ENCODE measurements at regions not wholly inside any gene's neighbourhood (a gene's known extent, or its start where the extent isn't known, plus 50 kb on each side); places are given as distances from the start of the nearest gene placed in this dataset.
A peak's percentile ranks its signal among the peaks of the same experiment; 100 is the strongest.

DNA sequence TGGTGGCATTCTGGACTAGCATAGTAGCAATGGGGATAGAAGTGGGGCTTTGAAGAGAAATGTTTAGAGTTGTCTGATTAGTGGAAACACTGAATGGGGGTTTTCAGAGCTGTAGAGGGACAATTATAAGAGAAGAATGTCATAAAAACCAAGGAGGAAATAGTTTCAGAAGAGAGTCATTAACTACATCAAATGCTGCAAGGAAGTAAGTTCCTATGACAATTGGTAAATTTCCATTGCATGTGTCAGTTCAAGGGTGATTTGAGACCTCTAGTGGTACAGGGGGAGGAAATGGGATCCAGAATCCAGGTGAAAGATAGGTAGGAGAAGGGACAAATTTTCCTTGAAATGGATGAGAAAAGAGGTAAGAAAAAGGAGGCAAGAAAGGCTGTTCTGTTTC lies 68.3 kb upstream of the TBC1D5 start:
- intact Hi-C loops (cut with DNase I, micrococcal nuclease) = no loop called here
- DNase-seq = no peak
- ATAC-seq = peak; percentile 64

DNA sequence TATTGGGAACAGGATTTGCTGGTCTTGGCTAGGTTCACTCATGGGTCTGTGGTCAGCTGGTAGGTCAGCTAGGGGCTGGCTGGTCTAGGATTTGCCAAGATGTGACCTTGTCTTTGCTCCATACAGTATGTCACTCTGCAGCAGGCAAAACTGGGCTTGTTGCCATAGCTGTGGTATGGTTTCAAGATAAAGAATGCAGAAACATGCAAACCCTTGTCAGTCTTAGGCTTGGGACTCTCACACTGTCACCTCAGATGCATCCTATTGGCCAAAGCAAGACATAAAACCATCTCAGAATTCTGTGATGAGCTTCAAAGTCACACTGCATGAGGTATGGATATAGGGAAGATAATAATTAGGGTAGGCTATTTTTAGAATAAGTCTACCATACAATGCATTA lies 66.6 kb upstream of the TBC1D5 start:
- ATAC-seq = no peak
- intact Hi-C loops (cut with DNase I, micrococcal nuclease) = no loop called here
- DNase-seq = no peak

DNA sequence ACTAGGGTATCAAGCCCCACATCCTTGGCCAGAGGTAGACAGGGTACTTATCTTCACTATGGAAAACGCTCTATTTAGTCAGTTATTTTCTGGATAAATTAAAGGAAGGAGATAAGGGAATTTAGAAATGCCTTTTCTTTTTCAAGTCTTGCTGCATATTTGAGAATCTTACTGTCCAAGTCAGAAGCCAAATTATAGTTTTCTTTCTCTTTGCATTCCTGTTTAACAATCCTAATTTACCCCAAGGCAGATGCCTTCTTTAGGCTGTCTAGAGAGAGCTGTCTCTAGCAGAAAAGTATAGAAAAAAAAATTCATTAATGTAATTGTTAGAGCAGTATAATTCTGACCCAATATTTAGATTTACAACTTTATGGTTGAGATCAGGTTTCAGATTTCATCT lies 64.4 kb upstream of the TBC1D5 start:
- intact Hi-C loops (cut with DNase I, micrococcal nuclease) = no loop called here
- DNase-seq (no peak), ATAC-seq (no peak)

DNA sequence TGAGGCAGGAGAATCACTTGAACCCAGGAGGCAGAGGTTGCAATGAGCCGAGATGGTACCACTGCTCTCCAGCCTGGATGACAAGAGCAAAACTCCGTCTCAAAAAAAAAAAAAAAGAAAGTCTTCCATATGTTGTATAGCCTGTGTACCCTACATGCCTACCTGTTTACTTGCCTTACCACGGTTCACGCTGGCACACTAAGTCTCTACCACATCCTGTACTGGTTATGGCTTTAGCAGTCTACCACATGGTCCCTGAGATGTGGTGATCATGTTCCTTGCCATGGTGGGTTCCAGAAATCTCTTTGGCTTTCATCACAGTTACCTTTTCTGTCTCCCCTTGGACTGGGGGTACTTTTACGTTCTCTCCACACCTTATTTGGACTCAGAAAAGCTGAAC lies 63.8 kb upstream of the TBC1D5 start:
- intact Hi-C loops (cut with DNase I, micrococcal nuclease) = no loop called here
- DNase-seq = no peak
- no peak for ATAC-seq

DNA sequence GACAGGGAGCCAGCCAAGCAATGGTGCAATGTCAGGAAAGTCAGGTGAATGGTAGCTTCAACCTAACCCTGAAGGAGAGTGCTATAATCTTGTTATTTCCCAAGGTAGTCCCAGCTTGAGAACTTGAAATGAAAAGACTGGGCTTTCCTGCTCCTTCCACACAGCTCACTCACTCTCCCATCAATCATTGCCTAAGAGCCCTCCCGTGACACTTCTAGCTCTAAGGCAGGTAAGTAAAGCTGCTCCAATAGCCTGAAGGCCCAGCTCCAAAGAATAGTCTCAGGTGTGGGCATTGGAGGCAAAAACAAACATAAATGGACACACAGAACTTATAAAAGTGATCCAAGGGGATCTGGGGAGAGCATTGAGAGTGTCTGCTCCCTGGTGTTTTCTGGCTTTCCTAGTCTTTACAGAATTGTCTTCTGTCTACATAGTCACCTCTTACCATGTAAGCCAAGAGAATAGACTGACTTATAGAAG lies 63.1 kb upstream of the TBC1D5 start:
- ATAC-seq (no peak), DNase-seq (no peak)
- intact Hi-C loops (cut with DNase I, micrococcal nuclease) = no loop called here

DNA sequence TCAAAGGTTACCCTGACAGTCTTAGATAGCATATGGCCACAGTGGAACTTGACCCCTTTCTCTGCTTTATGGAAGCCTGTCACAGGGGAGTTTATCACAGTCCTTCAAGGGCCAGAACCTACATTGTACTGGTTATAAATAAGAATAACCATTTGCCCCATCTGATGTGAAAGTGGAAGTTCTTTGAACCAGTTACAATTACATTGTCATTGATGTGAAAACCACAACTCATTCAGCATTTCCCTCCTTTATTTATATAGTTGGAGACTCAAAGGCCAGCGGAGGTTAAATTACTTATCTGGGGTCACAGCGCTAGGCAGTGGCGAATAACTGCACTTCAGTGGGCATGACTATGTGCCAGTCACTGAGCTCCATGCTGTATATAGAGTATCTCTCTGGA lies 60.5 kb upstream of the TBC1D5 start:
- intact Hi-C loops (cut with DNase I, micrococcal nuclease) = no loop called here
- ATAC-seq (no peak), DNase-seq (no peak)

DNA sequence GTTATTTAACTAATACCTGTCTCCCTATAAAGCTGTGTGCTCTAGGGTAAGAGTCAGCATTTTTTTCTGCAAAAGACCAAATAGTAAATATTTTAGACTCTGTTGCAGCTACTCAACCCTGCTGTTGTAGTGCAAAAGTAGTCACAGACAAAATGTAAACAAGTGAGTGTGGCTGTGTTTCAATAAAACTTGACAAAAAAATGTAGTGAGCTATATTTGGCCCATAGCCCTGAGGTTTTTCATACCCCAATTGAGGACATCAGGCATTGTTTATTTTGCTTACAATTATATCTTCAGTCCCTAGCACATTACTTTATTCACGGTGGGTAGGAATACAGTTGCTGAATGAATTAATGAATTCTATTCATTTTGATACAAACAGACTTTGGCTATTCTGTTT lies 58.7 kb upstream of the TBC1D5 start:
- DNase-seq = no peak
- intact Hi-C loops (cut with DNase I, micrococcal nuclease) = no loop called here
- ATAC-seq = no peak

DNA sequence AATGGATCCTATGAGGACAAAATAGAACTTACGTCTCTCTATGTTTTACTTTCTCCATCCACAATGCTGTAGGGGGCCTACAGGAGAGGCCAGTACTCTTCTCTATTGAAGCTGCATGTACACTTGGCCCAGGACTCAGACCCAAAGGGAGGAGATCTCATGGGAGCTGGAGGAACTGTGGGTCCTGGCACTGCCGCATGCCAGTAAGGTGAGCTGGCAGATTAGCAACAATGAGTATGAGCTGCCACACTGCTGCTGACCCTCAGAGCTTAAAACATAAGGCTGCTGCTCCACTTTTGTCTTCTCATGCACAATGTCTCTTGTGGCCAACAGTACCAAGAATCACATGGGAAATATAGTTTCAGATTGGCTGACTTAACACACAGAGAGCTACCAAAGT lies 57.8 kb upstream of the TBC1D5 start:
- ATAC-seq (no peak), DNase-seq (no peak)
- intact Hi-C loops (cut with DNase I, micrococcal nuclease) = no loop called here

DNA sequence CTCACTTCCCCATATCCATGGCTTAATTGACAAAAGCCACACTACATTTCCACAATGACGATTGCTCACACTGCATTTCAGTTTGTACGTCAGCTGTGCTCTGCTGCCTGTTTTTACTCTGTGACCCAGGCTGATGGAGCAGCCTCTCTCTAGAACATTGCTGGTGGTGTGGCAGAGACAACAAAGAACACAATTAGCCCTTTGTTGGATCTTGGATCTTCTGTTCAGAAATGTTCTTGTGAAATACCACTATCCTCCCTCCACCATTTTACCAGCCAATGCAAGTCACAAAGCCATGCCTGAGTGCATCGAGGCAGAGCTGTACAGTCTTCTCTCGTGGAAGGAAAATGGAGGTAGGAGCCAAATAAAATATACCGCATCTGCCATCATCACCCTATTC lies 56.9 kb upstream of the TBC1D5 start:
- ATAC-seq (no peak), DNase-seq (no peak)
- intact Hi-C loops (cut with DNase I, micrococcal nuclease) = no loop called here

DNA sequence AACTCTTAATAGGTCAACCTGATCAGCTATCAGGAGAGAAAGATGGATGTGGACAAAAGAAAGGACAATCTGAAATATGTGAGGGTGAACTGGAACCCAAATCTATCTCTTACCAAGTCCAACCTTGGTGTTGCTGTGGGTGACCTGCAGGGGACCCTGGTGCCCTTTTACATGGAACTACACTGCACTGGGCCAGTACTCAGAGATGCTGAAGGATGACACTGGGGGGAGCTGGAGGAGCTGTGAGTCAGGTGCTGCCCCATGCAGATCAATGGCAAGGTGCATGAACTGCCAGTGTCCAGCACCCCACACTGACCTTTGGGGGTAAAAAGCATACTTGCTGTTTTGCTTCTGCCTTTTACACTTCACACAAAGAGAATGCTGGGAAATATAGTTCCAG lies 55.6 kb upstream of the TBC1D5 start:
- ATAC-seq (no peak), DNase-seq (no peak)
- intact Hi-C loops (cut with DNase I, micrococcal nuclease) = no loop called here

DNA sequence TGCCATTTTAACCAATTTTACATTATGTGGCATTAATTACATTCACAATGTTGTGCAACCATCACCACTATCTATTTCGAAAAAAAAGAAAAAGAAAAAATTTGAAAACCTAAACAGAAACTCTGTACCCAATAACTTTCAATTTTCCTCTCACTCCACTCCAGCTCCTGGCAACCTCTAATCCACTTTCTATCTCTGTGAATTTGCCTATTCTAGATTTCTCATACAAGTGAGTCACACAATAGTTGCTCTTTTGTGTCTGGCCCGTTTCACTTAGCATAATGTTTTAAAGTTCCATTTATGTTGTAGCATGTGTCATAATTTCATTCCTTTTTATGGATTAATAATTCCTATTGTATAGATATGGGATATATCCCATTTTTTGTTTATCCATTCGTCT lies 53.3 kb upstream of the TBC1D5 start:
- ATAC-seq = no peak
- intact Hi-C loops (cut with DNase I, micrococcal nuclease) = no loop called here
- DNase-seq = no peak

DNA sequence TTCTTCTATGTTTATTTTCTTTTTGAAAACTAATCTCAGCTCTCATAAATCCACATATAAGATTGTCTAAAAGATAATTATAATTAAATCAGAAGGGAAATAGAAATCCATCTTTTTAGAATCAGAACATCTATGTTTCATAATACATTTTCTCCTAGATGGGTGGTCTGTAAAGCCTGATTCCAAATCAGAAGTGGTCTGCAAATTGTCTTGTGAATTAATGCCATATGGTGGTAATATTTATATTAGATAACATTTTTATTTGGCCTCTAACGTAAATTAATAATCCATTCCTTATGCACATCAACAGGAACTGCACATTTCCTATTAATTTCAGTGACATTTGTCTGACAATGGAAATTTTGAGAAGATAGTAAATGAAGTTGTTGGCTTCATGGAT lies 52.8 kb upstream of the TBC1D5 start:
- intact Hi-C loops (cut with DNase I, micrococcal nuclease) = no loop called here
- ATAC-seq (no peak), DNase-seq (no peak)

DNA sequence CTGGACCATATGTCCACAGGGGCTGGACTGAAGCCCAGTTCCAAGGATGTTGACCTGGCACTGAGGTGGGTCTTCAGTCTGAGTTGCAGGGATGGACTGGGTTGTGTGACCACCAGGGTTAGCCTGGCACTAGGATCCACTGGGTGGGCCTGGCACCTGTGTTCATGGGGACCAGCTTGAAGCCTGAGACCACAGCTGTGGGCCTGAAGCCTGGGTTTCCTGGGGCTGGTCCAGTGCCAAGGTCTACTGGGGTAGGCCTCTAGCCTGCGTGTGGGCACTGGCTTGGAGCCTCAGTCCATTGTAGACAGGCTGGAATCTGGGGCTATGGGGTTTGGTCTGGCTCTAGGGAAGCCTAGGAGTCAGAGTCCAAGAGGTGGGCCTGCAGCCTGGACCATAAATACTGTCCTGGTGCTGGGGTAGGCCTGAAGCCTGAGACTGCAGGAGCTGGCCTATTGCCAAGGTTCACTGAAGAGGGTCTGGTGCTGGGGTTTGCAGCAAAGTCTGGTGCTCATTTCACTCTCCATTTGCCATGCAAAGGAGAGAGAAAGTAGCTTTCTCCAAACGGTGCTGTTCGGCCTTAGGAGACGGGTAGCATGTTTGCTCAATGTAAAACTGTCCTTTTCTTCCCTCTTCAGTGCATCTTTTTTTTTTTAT lies 51.2 kb upstream of the TBC1D5 start:
- ATAC-seq (no peak), DNase-seq (no peak)
- intact Hi-C loops (cut with DNase I, micrococcal nuclease) = no loop called here
